ENCODE measurements at regions not wholly inside any gene's neighbourhood (a gene's known extent, or its start where the extent isn't known, plus 50 kb on each side); places are given as distances from the start of the nearest gene placed in this dataset.

- DNase-seq = no peak
These were observed 1077.2 kb downstream of the TTLL7 start for GRCh38 chr1:82921759-82922158.

- DNase-seq = no peak
These were observed 1078.3 kb downstream of the TTLL7 start for GRCh38 chr1:82920418-82921248.

GRCh38 chr1:82919837-82920236, 1079.1 kb downstream of the TTLL7 start:
- DNase-seq = no peak

GRCh38 chr1:82907313-82907712, 1091.6 kb downstream of the TTLL7 start:
- DNase-seq = no peak

- no peak for DNase-seq
These were observed 1095.3 kb downstream of the TTLL7 start for GRCh38 chr1:82903626-82904025.

GRCh38 chr1:82901561-82901960, 1097.4 kb downstream of the TTLL7 start:
- DNase-seq = no peak

- no peak for DNase-seq
These were observed 1097.8 kb downstream of the TTLL7 start for GRCh38 chr1:82901118-82901517.

- DNase-seq = no peak
These were observed 1098.3 kb downstream of the ADGRL2 start for GRCh38 chr1:82899017-82899416.

- DNase-seq = no peak
These were observed 1096.8 kb downstream of the ADGRL2 start for GRCh38 chr1:82897549-82897948.

GRCh38 chr1:82896036-82896435, 1095.3 kb downstream of the ADGRL2 start:
- no peak for DNase-seq

GRCh38 chr1:82894635-82895034, 1093.9 kb downstream of the ADGRL2 start:
- DNase-seq = no peak

GRCh38 chr1:82893712-82894470, 1093.2 kb downstream of the ADGRL2 start:
- DNase-seq = no peak

- no peak for DNase-seq
These were observed 1079.8 kb downstream of the ADGRL2 start for GRCh38 chr1:82880506-82880905.

- no peak for DNase-seq
These were observed 1079.1 kb downstream of the ADGRL2 start for GRCh38 chr1:82879701-82880305.

- no peak for DNase-seq
These were observed 1074.4 kb downstream of the ADGRL2 start for GRCh38 chr1:82875170-82875569.

- DNase-seq = no peak
These were observed 1073.3 kb downstream of the ADGRL2 start for GRCh38 chr1:82874041-82874440.

- no peak for DNase-seq
These were observed 1069.6 kb downstream of the ADGRL2 start for GRCh38 chr1:82870332-82870731.

GRCh38 chr1:82867781-82868180, 1067.0 kb downstream of the ADGRL2 start:
- no peak for DNase-seq

GRCh38 chr1:82861749-82862148, 1061.0 kb downstream of the ADGRL2 start:
- no peak for DNase-seq

- no peak for DNase-seq
These were observed 1057.3 kb downstream of the ADGRL2 start for GRCh38 chr1:82858031-82858430.

GRCh38 chr1:82849460-82849859, 1048.7 kb downstream of the ADGRL2 start:
- DNase-seq = no peak

- no peak for DNase-seq
These were observed 1047.3 kb downstream of the ADGRL2 start for GRCh38 chr1:82848043-82848442.

GRCh38 chr1:82845866-82846265, 1045.1 kb downstream of the ADGRL2 start:
- no peak for DNase-seq

Measured in NCI-H748 treated with DMSO at 0.1 percent for 48 hours (cell line).